ENCODE measurements at regions not wholly inside any gene's neighbourhood (a gene's known extent, or its start where the extent isn't known, plus 50 kb on each side); places are given as distances from the start of the nearest gene placed in this dataset.
"Not testable (repeated sequence)": the region's sequence is repeated elsewhere in the genome, so short reads cannot be mapped to it uniquely, and the experiment has no call there.

- Histone ChIP-seq H3K4me1 (ENCODE audit: control insufficient read depth, insufficient read depth, low read length) (no peaks in the 10 kb centered on the region), H3K4me3 (ENCODE audit: low read length) (no peak overlapping the region), H3K9me3 (ENCODE audit: control insufficient read depth, low read depth, low read length) (no peaks in the 10 kb centered on the region), H3K27me3 (ENCODE audit: control insufficient read depth, insufficient read depth, low read length) (no peaks in the 10 kb centered on the region), H3K27ac (ENCODE audit: low read length) (no peak overlapping the region), H3K36me3 (ENCODE audit: control insufficient read depth, insufficient read depth, low read length) (no peaks in the 10 kb centered on the region)
- WGBS (ENCODE audit: insufficient coverage, low lambda C conversion rate), result no CpG with 5 or more reads among the region's 3 CpGs
- no peak for DNase-seq
These were observed 821.6 kb downstream of the DNAJB9 start for GRCh38 chr7:109391240-109391639.

- no peaks in the 10 kb centered on the region for H3K4me1 ChIP-seq (ENCODE audit: control insufficient read depth, insufficient read depth, low read length)
- no peaks in the 10 kb centered on the region for H3K9me3 ChIP-seq (ENCODE audit: control insufficient read depth, low read depth, low read length)
- no peak overlapping the region for H3K4me3 ChIP-seq (ENCODE audit: low read length)
- H3K36me3 ChIP-seq (ENCODE audit: control insufficient read depth, insufficient read depth, low read length), result no peaks in the 10 kb centered on the region
- H3K27me3 ChIP-seq (ENCODE audit: control insufficient read depth, insufficient read depth, low read length), result no peaks in the 10 kb centered on the region
- no peak for DNase-seq
- no peak overlapping the region for H3K27ac ChIP-seq (ENCODE audit: low read length)
- WGBS (ENCODE audit: insufficient coverage, low lambda C conversion rate), result 100% methylated on average over 1 of the region's 1 CpG
These were observed 832.4 kb downstream of the DNAJB9 start for GRCh38 chr7:109402107-109402506.

GRCh38 chr7:109407756-109408155, 838.1 kb downstream of the DNAJB9 start:
- Histone ChIP-seq H3K4me1 (ENCODE audit: control insufficient read depth, insufficient read depth, low read length) (no peaks in the 10 kb centered on the region), H3K27ac (ENCODE audit: low read length) (no peak overlapping the region), H3K9me3 (ENCODE audit: control insufficient read depth, low read depth, low read length) (no peaks in the 10 kb centered on the region), H3K27me3 (ENCODE audit: control insufficient read depth, insufficient read depth, low read length) (no peaks in the 10 kb centered on the region), H3K36me3 (ENCODE audit: control insufficient read depth, insufficient read depth, low read length) (no peaks in the 10 kb centered on the region), H3K4me3 (ENCODE audit: low read length) (no peak overlapping the region)
- 100% methylated on average over 3 of the region's 3 CpGs for WGBS (ENCODE audit: insufficient coverage, low lambda C conversion rate)
- DNase-seq, result no peak

- Histone ChIP-seq H3K4me3 (ENCODE audit: low read length) (no peak overlapping the region), H3K9me3 (ENCODE audit: control insufficient read depth, low read depth, low read length) (no peaks in the 10 kb centered on the region), H3K36me3 (ENCODE audit: control insufficient read depth, insufficient read depth, low read length) (no peaks in the 10 kb centered on the region), H3K4me1 (ENCODE audit: control insufficient read depth, insufficient read depth, low read length) (no peaks in the 10 kb centered on the region), H3K27ac (ENCODE audit: low read length) (no peak overlapping the region), H3K27me3 (ENCODE audit: control insufficient read depth, insufficient read depth, low read length) (no peaks in the 10 kb centered on the region)
- 83% methylated on average over 1 of the region's 2 CpGs for WGBS (ENCODE audit: insufficient coverage, low lambda C conversion rate)
- DNase-seq, result no peak
These were observed 868.3 kb downstream of the DNAJB9 start for GRCh38 chr7:109437957-109438356.

- Histone ChIP-seq H3K4me3 (ENCODE audit: low read length) (no peak overlapping the region), H3K27ac (ENCODE audit: low read length) (no peak overlapping the region), H3K36me3 (ENCODE audit: control insufficient read depth, insufficient read depth, low read length) (no peaks in the 10 kb centered on the region), H3K27me3 (ENCODE audit: control insufficient read depth, insufficient read depth, low read length) (no peaks in the 10 kb centered on the region), H3K9me3 (ENCODE audit: control insufficient read depth, low read depth, low read length) (no peaks in the 10 kb centered on the region), H3K4me1 (ENCODE audit: control insufficient read depth, insufficient read depth, low read length) (no peaks in the 10 kb centered on the region)
- no CpG with 5 or more reads among the region's 1 CpG for WGBS (ENCODE audit: insufficient coverage, low lambda C conversion rate)
- no peak for DNase-seq
These were observed 880.1 kb downstream of the DNAJB9 start for GRCh38 chr7:109449760-109450159.

- Histone ChIP-seq H3K27ac (ENCODE audit: low read length) (no peak overlapping the region), H3K27me3 (ENCODE audit: control insufficient read depth, insufficient read depth, low read length) (no peaks in the 10 kb centered on the region), H3K36me3 (ENCODE audit: control insufficient read depth, insufficient read depth, low read length) (no peaks in the 10 kb centered on the region), H3K9me3 (ENCODE audit: control insufficient read depth, low read depth, low read length) (no peaks in the 10 kb centered on the region), H3K4me3 (ENCODE audit: low read length) (no peak overlapping the region), H3K4me1 (ENCODE audit: control insufficient read depth, insufficient read depth, low read length) (no peaks in the 10 kb centered on the region)
- no CpG with 5 or more reads among the region's 3 CpGs for WGBS (ENCODE audit: insufficient coverage, low lambda C conversion rate)
- no peak for DNase-seq
These were observed 886.4 kb downstream of the DNAJB9 start for GRCh38 chr7:109456116-109456515.

GRCh38 chr7:109460296-109460695, 890.6 kb downstream of the DNAJB9 start:
- WGBS (ENCODE audit: insufficient coverage, low lambda C conversion rate), result 90% methylated on average over 1 of the region's 2 CpGs
- H3K36me3 ChIP-seq (ENCODE audit: control insufficient read depth, insufficient read depth, low read length), result no peaks in the 10 kb centered on the region
- no peak overlapping the region for H3K27ac ChIP-seq (ENCODE audit: low read length)
- H3K9me3 ChIP-seq (ENCODE audit: control insufficient read depth, low read depth, low read length), result no peaks in the 10 kb centered on the region
- H3K4me3 ChIP-seq (ENCODE audit: low read length), result no peak overlapping the region
- no peaks in the 10 kb centered on the region for H3K27me3 ChIP-seq (ENCODE audit: control insufficient read depth, insufficient read depth, low read length)
- H3K4me1 ChIP-seq (ENCODE audit: control insufficient read depth, insufficient read depth, low read length), result no peaks in the 10 kb centered on the region
- no peak for DNase-seq

GRCh38 chr7:109462171-109462570, 892.5 kb downstream of the DNAJB9 start:
- Histone ChIP-seq H3K27ac (ENCODE audit: low read length) (no peak overlapping the region), H3K4me1 (ENCODE audit: control insufficient read depth, insufficient read depth, low read length) (no peaks in the 10 kb centered on the region), H3K9me3 (ENCODE audit: control insufficient read depth, low read depth, low read length) (no peaks in the 10 kb centered on the region), H3K27me3 (ENCODE audit: control insufficient read depth, insufficient read depth, low read length) (no peaks in the 10 kb centered on the region), H3K36me3 (ENCODE audit: control insufficient read depth, insufficient read depth, low read length) (no peaks in the 10 kb centered on the region), H3K4me3 (ENCODE audit: low read length) (no peak overlapping the region)
- 100% methylated on average over 3 of the region's 3 CpGs for WGBS (ENCODE audit: insufficient coverage, low lambda C conversion rate)
- no peak for DNase-seq

GRCh38 chr7:109467729-109468128, 898.1 kb downstream of the DNAJB9 start:
- H3K36me3 ChIP-seq (ENCODE audit: control insufficient read depth, insufficient read depth, low read length); H3K27me3 ChIP-seq (ENCODE audit: control insufficient read depth, insufficient read depth, low read length); DNase-seq; H3K27ac ChIP-seq (ENCODE audit: low read length); H3K4me1 ChIP-seq (ENCODE audit: control insufficient read depth, insufficient read depth, low read length); H3K9me3 ChIP-seq (ENCODE audit: control insufficient read depth, low read depth, low read length); H3K4me3 ChIP-seq (ENCODE audit: low read length): not testable (repeated sequence)
- WGBS (ENCODE audit: insufficient coverage, low lambda C conversion rate), result no CpG with 5 or more reads among the region's 4 CpGs

- Histone ChIP-seq H3K4me3 (ENCODE audit: low read length) (no peak overlapping the region), H3K9me3 (ENCODE audit: control insufficient read depth, low read depth, low read length) (no peaks in the 10 kb centered on the region), H3K4me1 (ENCODE audit: control insufficient read depth, insufficient read depth, low read length) (no peaks in the 10 kb centered on the region), H3K27ac (ENCODE audit: low read length) (no peak overlapping the region), H3K27me3 (ENCODE audit: control insufficient read depth, insufficient read depth, low read length) (no peaks in the 10 kb centered on the region), H3K36me3 (ENCODE audit: control insufficient read depth, insufficient read depth, low read length) (no peaks in the 10 kb centered on the region)
- DNase-seq, result no peak
- WGBS (ENCODE audit: insufficient coverage, low lambda C conversion rate), result 100% methylated on average over 1 of the region's 1 CpG
These were observed 903.5 kb downstream of the DNAJB9 start for GRCh38 chr7:109473172-109473571.

- 100% methylated on average over 1 of the region's 3 CpGs for WGBS (ENCODE audit: insufficient coverage, low lambda C conversion rate)
- H3K4me3 ChIP-seq (ENCODE audit: low read length), result no peak overlapping the region
- H3K27me3 ChIP-seq (ENCODE audit: control insufficient read depth, insufficient read depth, low read length), result no peaks in the 10 kb centered on the region
- no peak overlapping the region for H3K27ac ChIP-seq (ENCODE audit: low read length)
- H3K9me3 ChIP-seq (ENCODE audit: control insufficient read depth, low read depth, low read length), result no peaks in the 10 kb centered on the region
- no peak for DNase-seq
- no peaks in the 10 kb centered on the region for H3K4me1 ChIP-seq (ENCODE audit: control insufficient read depth, insufficient read depth, low read length)
- no peaks in the 10 kb centered on the region for H3K36me3 ChIP-seq (ENCODE audit: control insufficient read depth, insufficient read depth, low read length)
These were observed 906.7 kb downstream of the DNAJB9 start for GRCh38 chr7:109476409-109476808.
